GM12878 (cell line): ENCODE measurements at regions not wholly inside any gene's neighbourhood (a gene's known extent, or its start where the extent isn't known, plus 50 kb on each side); places are given as distances from the start of the nearest gene placed in this dataset.

ENCODE experiments used
- ATAC-seq: fragments of 200-7000 bp; cut with Tn5 transposase; 3 replicates; pipeline ENCODE4 v1.9.1; 2020; ENCODE audit warnings: mild to moderate bottlenecking, moderate library complexity
- BruUV-seq: library from RNA; stranded (reverse); fragments of 400-500 nt; replicated peaks from 2 replicates; lab custom pipeline; 2021; lab: Mats Ljungman, UMichigan
- CTCF ChIA-PET: fragments of 300-600 bp; sonication (Branson Sonifier 250); formaldehyde crosslinking; extraction: SDS; loops from one replicate; lab custom pipeline; 2021; ENCODE audit warnings: inconsistent platforms; lab: Yijun Ruan, JAX
- POLR2A ChIA-PET: fragments of 350-600 bp; formaldehyde crosslinking; extraction: SDS; loops from one replicate; lab custom pipeline; 2021; ENCODE audit warnings: inconsistent platforms; lab: Charles Lee
- RAD21 ChIA-PET: fragments of 300-600 bp; sonication (Branson Sonifier 250); formaldehyde crosslinking; loops from one replicate; lab custom pipeline; 2023; ENCODE audit warnings: antibody characterized with exemption; ENCODE audit not compliant: unreplicated experiment; lab: Charles Lee
- SMC1A ChIA-PET: fragments of 300-600 bp; sonication (Branson Sonifier 250); formaldehyde crosslinking; loops from one replicate; lab custom pipeline; 2023; ENCODE audit not compliant: unreplicated experiment, uncharacterized antibody; lab: Charles Lee
- DNase-seq: peaks from one replicate; pipeline ENCODE4 v3.0.0-alpha.2; 2011; ENCODE audit warnings: low read depth, low spot score
- FAIRE-seq: peaks from 3 replicates; lab custom pipeline; 2011; peaks lifted over from hg19 to GRCh38; lab: Jason Lieb, UNC
- H2AFZ ChIP-seq: 2 replicates; pipeline ENCODE4 v1.6.0; 2011; ENCODE audit warnings: low read depth, low read length, control low read depth; ENCODE audit not compliant: control insufficient read depth
- H3K27ac ChIP-seq: 2 replicates; pipeline ENCODE4 v1.5.1; 2011; ENCODE audit warnings: control low read depth; ENCODE audit not compliant: control insufficient read depth, insufficient read depth
- H3K27me3 ChIP-seq, 2 experiments: replicated peaks in 1 of 2; 2 replicates each; pipeline versions ENCODE4 v1.6.0 to v1.6.1; 2011; ENCODE audit warnings: low read length in 1 of 2; ENCODE audit not compliant: control insufficient read depth in 2 of 2, insufficient read depth in 2 of 2
- H3K36me3 ChIP-seq, 2 experiments: 2 replicates each; pipeline ENCODE4 v1.5.1; 2011; ENCODE audit warnings: low read length in 1 of 2; ENCODE audit not compliant: control insufficient read depth in 2 of 2, insufficient read depth in 2 of 2
- H3K4me1 ChIP-seq: 2 replicates; pipeline ENCODE4 v1.6.1; 2011; ENCODE audit warnings: mild to moderate bottlenecking, low read length, moderate library complexity, mixed read lengths; ENCODE audit not compliant: control insufficient read depth, insufficient read depth
- H3K4me2 ChIP-seq: 2 replicates; pipeline ENCODE4 v1.6.0; 2011; ENCODE audit warnings: control low read depth; ENCODE audit not compliant: control insufficient read depth, insufficient read depth
- H3K4me3 ChIP-seq: fragments of 200-600 bp; sonication (generic); 2 replicates; pipeline ENCODE4 v1.5.1; 2016
- H3K79me2 ChIP-seq: 2 replicates; pipeline ENCODE4 v1.6.0; 2011; ENCODE audit warnings: low read length; ENCODE audit not compliant: control insufficient read depth, insufficient read depth
- H3K9ac ChIP-seq: 2 replicates; pipeline ENCODE4 v1.8.0; 2011; ENCODE audit warnings: low read length, control low read depth, mixed read lengths; ENCODE audit not compliant: control insufficient read depth, insufficient read depth
- H3K9me3 ChIP-seq: replicated peaks from 3 replicates; pipeline ENCODE4 v1.5.1; 2011; ENCODE audit warnings: mild to moderate bottlenecking, low read length; ENCODE audit not compliant: control insufficient read depth, insufficient read depth
- H4K20me1 ChIP-seq: 2 replicates; pipeline ENCODE4 v1.6.0; 2011; ENCODE audit not compliant: control insufficient read depth, insufficient read depth
- CBX5 ChIP-seq: sonication (generic); IDR thresholded peaks from 2 replicates; pipeline ENCODE4 v1.6.1; 2016; ENCODE audit warnings: low read depth, moderate library complexity, mild to moderate bottlenecking, inconsistent platforms
- SIN3A ChIP-seq: IDR thresholded peaks from 2 replicates; pipeline ENCODE4 v1.6.1; 2012; ENCODE audit warnings: low read depth, low read length, improper control_type of control experiment
- ZNF384 ChIP-seq: IDR thresholded peaks from 2 replicates; pipeline ENCODE4 v1.6.1; 2012; ENCODE audit warnings: low read depth, mild to moderate bottlenecking, low read length, improper control_type of control experiment, borderline replicate concordance
- WGBS: methylation state at CpG from one replicate; pipeline ENCODE4 v1.1.6; 2016; ENCODE audit warnings: low lambda C conversion rate; ENCODE audit not compliant: insufficient replicate concordance, insufficient coverage; ENCODE audit errors: missing lambda C conversion rate; 5-methylcytosine and 5-hydroxymethylcytosine counted together
- in situ Hi-C: fragments of 300-500 bp; cut with MboI; formaldehyde crosslinking; loops from 9 replicates; pipeline ENCODE4 v1.14.3; 2018; ENCODE audit warnings: mixed read lengths
- intact Hi-C: fragments of 100-400 bp; cut with micrococcal nuclease; formaldehyde crosslinking; loops from one replicate; pipeline ENCODE4 v1.14.2; 2022; ENCODE audit not compliant: unreplicated experiment
- TF ChIP-seq, protein P1 (sequence below): fragments of 450-650 bp; IDR thresholded peaks from 2 replicates; pipeline ENCODE4 v1.6.1; 2018; ENCODE audit warnings: borderline replicate concordance, mild to moderate bottlenecking; ENCODE audit not compliant: partially characterized antibody

DNA sequence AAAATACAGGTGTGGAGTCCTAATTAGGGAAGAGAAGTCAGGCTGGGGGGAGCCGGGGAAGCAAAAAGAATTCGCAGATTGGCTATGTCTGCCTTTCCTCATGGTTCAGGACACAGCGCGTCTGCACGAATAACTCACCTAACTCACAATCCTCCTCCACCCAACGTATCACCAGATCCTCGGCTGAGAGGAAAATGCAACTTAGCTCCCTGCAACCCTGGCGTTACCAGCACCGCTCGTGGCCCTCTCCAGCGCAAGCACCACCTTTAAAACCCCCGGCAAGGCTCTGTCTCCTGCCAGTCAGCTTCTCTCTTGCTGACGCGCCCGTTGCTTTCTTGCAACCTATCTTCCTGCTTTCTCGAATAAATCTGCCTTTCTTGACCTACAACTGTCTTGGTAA is 49.8 kb upstream of the METRNL start:
- 92% methylated on average over 15 of the region's 16 CpGs for WGBS
- SMC1A ChIA-PET = no interaction called here
- in situ Hi-C loops (no loop called here), intact Hi-C loops (no loop called here)
- CTCF ChIA-PET = no interaction called here
- Histone ChIP-seq H3K9me3 (no peaks in the 10 kb centered on the region), H3K9ac (no peak overlapping the region), H2AFZ (no peak overlapping the region), H4K20me1 (no peaks in the 10 kb centered on the region), H3K4me1 (no peaks in the 10 kb centered on the region), H3K36me3 (no peaks in the 10 kb centered on the region; a peak in 1 of 4 replicates), H3K4me3 (no peak overlapping the region), H3K79me2 (no peaks in the 10 kb centered on the region), H3K27ac (no peak overlapping the region), H3K4me2 (no peak overlapping the region), H3K27me3 (no peaks in the 10 kb centered on the region)
- TF ChIP-seq ZNF384 (no peak), CBX5 (no peak), SIN3A (no peak)
- TF ChIP-seq, protein P1, sequence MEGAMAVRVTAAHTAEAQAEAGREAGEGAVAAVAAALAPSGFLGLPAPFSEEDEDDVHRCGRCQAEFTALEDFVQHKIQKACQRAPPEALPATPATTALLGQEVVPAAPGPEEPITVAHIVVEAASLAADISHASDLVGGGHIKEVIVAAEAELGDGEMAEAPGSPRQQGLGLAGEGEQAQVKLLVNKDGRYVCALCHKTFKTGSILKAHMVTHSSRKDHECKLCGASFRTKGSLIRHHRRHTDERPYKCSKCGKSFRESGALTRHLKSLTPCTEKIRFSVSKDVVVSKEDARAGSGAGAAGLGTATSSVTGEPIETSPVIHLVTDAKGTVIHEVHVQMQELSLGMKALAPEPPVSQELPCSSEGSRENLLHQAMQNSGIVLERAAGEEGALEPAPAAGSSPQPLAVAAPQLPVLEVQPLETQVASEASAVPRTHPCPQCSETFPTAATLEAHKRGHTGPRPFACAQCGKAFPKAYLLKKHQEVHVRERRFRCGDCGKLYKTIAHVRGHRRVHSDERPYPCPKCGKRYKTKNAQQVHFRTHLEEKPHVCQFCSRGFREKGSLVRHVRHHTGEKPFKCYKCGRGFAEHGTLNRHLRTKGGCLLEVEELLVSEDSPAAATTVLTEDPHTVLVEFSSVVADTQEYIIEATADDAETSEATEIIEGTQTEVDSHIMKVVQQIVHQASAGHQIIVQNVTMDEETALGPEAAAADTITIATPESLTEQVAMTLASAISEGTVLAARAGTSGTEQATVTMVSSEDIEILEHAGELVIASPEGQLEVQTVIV = no peak
- no TSS peak for BruUV-seq
- RAD21 ChIA-PET = no interaction called here
- DNase-seq = no peak
- ATAC-seq = no peak
- POLR2A ChIA-PET = no interaction called here
- no peak for FAIRE-seq
